Trophoblast cell (in vitro differentiated cells and primary cell): ENCODE measurements at regions not wholly inside any gene's neighbourhood (a gene's known extent, or its start where the extent isn't known, plus 50 kb on each side); places are given as distances from the start of the nearest gene placed in this dataset.

Source experiments
- DNase-seq, 2 donors: peaks; one replicate each; pipeline ENCODE4 v3.0.0-alpha.2; 2016
- H2AFZ ChIP-seq: 2 replicates; pipeline ENCODE4 v1.6.1; 2013; ENCODE audit warnings: low read length, moderate library complexity, mild to moderate bottlenecking; ENCODE audit not compliant: insufficient read depth, poor library complexity
- H2AK5ac ChIP-seq: 2 replicates; pipeline ENCODE4 v1.6.1; 2013; ENCODE audit warnings: mild to moderate bottlenecking, low read length
- H2BK120ac ChIP-seq: 2 replicates; pipeline ENCODE4 v1.6.1; 2013; ENCODE audit warnings: low read length, mild to moderate bottlenecking, moderate library complexity; ENCODE audit not compliant: insufficient read depth, poor library complexity
- H2BK12ac ChIP-seq: 2 replicates; pipeline ENCODE4 v1.6.1; 2013; ENCODE audit warnings: mild to moderate bottlenecking, low read length, moderate library complexity
- H2BK5ac ChIP-seq: 2 replicates; pipeline ENCODE4 v1.6.1; 2013; ENCODE audit warnings: low read length, low read depth, moderate library complexity, mild to moderate bottlenecking; ENCODE audit not compliant: poor library complexity
- H3K14ac ChIP-seq: 2 replicates; pipeline ENCODE4 v1.6.1; 2013; ENCODE audit warnings: mild to moderate bottlenecking, low read length
- H3K18ac ChIP-seq: 2 replicates; pipeline ENCODE4 v1.6.1; 2013; ENCODE audit warnings: mild to moderate bottlenecking, low read length
- H3K23ac ChIP-seq: 2 replicates; pipeline ENCODE4 v1.6.1; 2013; ENCODE audit warnings: low read length
- H3K27ac ChIP-seq: 2 replicates; pipeline ENCODE4 v1.5.1; 2013; ENCODE audit warnings: low read depth, mild to moderate bottlenecking, inconsistent platforms, low read length, moderate library complexity
- H3K27me3 ChIP-seq: 2 replicates; pipeline ENCODE4 v1.6.1; 2013; ENCODE audit warnings: inconsistent platforms, mild to moderate bottlenecking, low read length, moderate library complexity; ENCODE audit not compliant: insufficient read depth
- H3K36me3 ChIP-seq, 2 experiments: 1 replicate in 1 of 2; 2 replicates in 1 of 2; pipeline ENCODE4 v1.6.1; 2013; ENCODE audit warnings: low read length in 2 of 2, mild to moderate bottlenecking in 2 of 2, moderate library complexity in 1 of 2; ENCODE audit not compliant: insufficient read depth in 2 of 2, control insufficient read depth in 1 of 2
- H3K4ac ChIP-seq: 2 replicates; pipeline ENCODE4 v1.6.1; 2013; ENCODE audit warnings: low read depth, mild to moderate bottlenecking, low read length, moderate library complexity
- H3K4me1 ChIP-seq, 2 experiments: 1 replicate in 1 of 2; 2 replicates in 1 of 2; pipeline ENCODE4 v1.6.1; 2013; ENCODE audit warnings: low read length in 2 of 2, mild to moderate bottlenecking in 2 of 2, moderate library complexity in 1 of 2; ENCODE audit not compliant: insufficient read depth in 2 of 2, control insufficient read depth in 1 of 2
- H3K4me2 ChIP-seq: 2 replicates; pipeline ENCODE4 v1.6.1; 2013; ENCODE audit warnings: inconsistent platforms, mild to moderate bottlenecking, low read length, moderate library complexity
- H3K4me3 ChIP-seq: 2 replicates; pipeline ENCODE4 v1.5.1; 2013; ENCODE audit warnings: mild to moderate bottlenecking, low read depth, low read length, inconsistent platforms
- H3K79me1 ChIP-seq: one replicate; pipeline ENCODE4 v1.6.1; 2013; ENCODE audit warnings: low read length
- H3K79me2 ChIP-seq: 2 replicates; pipeline ENCODE4 v1.6.1; 2013; ENCODE audit warnings: low read length, mild to moderate bottlenecking; ENCODE audit not compliant: control insufficient read depth, insufficient read depth, poor library complexity
- H3K9ac ChIP-seq: 2 replicates; pipeline ENCODE4 v1.6.1; 2013; ENCODE audit warnings: mild to moderate bottlenecking, low read length
- H3K9me3 ChIP-seq: 2 replicates; pipeline ENCODE4 v1.6.1; 2013; ENCODE audit warnings: low read depth, mild to moderate bottlenecking, control low read depth, inconsistent platforms, low read length; ENCODE audit not compliant: insufficient read depth
- H4K12ac ChIP-seq: 2 replicates; pipeline ENCODE4 v1.6.1; 2013; ENCODE audit warnings: low read depth, mild to moderate bottlenecking, low read length, moderate library complexity
- H4K8ac ChIP-seq: 2 replicates; pipeline ENCODE4 v1.6.1; 2013; ENCODE audit warnings: low read depth, mild to moderate bottlenecking, low read length, moderate library complexity
- H4K91ac ChIP-seq: one replicate; pipeline ENCODE4 v1.6.1; 2013; ENCODE audit warnings: low read depth, mild to moderate bottlenecking, low read length, moderate library complexity
- WGBS: extraction: QIAGEN DNeasy Blood & Tissue Kit; methylation state at CpG from one replicate; pipeline ENCODE4 v1.1.7; 2013; ENCODE audit warnings: missing lambda C conversion rate; ENCODE audit not compliant: insufficient read length, insufficient coverage; ENCODE audit errors: extremely low coverage; 5-methylcytosine and 5-hydroxymethylcytosine counted together

- WGBS = no CpG with 5 or more reads among the region's 2 CpGs
- H3K79me1 ChIP-seq = no peaks in the 10 kb centered on the region
These were observed 382.0 kb downstream of the LNPK start for GRCh38 chr2:175620106-175620505.

GRCh38 chr2:175619179-175620045 lies 382.7 kb downstream of the LNPK start:
- no CpG with 5 or more reads among the region's 2 CpGs for WGBS
- Histone ChIP-seq H3K4me2 (no peak overlapping the region), H3K4ac (no peak overlapping the region), H2BK5ac (no peak overlapping the region), H3K79me2 (no peaks in the 10 kb centered on the region), H4K91ac (no peak overlapping the region), H2BK12ac (no peak overlapping the region), H3K4me3 (no peak overlapping the region), H4K12ac (no peak overlapping the region), H4K8ac (no peak overlapping the region), H3K9ac (no peak overlapping the region), H3K14ac (no peak overlapping the region), H3K36me3 (no peaks in the 10 kb centered on the region), H3K27ac (no peak overlapping the region), H3K4me1 (no peaks in the 10 kb centered on the region), H3K9me3 (no peaks in the 10 kb centered on the region), H3K18ac (no peak overlapping the region), H2BK120ac (no peak overlapping the region), H3K23ac (no peak overlapping the region), H3K27me3 (no peaks in the 10 kb centered on the region), H2AK5ac (no peak overlapping the region), H3K79me1 (no peaks in the 10 kb centered on the region), H2AFZ (no peak overlapping the region)
- DNase-seq = no peak

More at GRCh38 chr2:175620106-175620505, 382.0 kb downstream of the LNPK start:
- Histone ChIP-seq H3K27me3 (no peaks in the 10 kb centered on the region), H2BK5ac (no peak overlapping the region), H3K9me3 (no peaks in the 10 kb centered on the region), H3K4ac (no peak overlapping the region), H3K4me3 (no peak overlapping the region), H3K36me3 (no peaks in the 10 kb centered on the region), H3K18ac (no peak overlapping the region), H3K9ac (no peak overlapping the region), H3K4me2 (no peak overlapping the region), H3K79me2 (no peaks in the 10 kb centered on the region), H4K12ac (no peak overlapping the region), H4K91ac (no peak overlapping the region), H4K8ac (no peak overlapping the region), H2BK12ac (no peak overlapping the region), H2BK120ac (no peak overlapping the region), H2AFZ (no peak overlapping the region), H3K27ac (no peak overlapping the region), H3K23ac (no peak overlapping the region), H3K14ac (no peak overlapping the region), H3K4me1 (no peaks in the 10 kb centered on the region), H2AK5ac (no peak overlapping the region)
- no peak for DNase-seq

- Histone ChIP-seq H3K27ac (no peak overlapping the region), H4K91ac (no peak overlapping the region), H2BK12ac (no peak overlapping the region), H4K8ac (no peak overlapping the region), H3K14ac (no peak overlapping the region), H2AFZ (no peak overlapping the region), H4K12ac (no peak overlapping the region), H3K4me2 (no peak overlapping the region), H3K9ac (no peak overlapping the region), H3K36me3 (no peaks in the 10 kb centered on the region), H2BK120ac (no peak overlapping the region), H3K79me2 (no peaks in the 10 kb centered on the region), H3K9me3 (no peaks in the 10 kb centered on the region), H3K23ac (no peak overlapping the region), H3K4me3 (no peak overlapping the region), H3K4me1 (no peaks in the 10 kb centered on the region), H3K4ac (no peak overlapping the region), H2AK5ac (no peak overlapping the region), H3K27me3 (no peaks in the 10 kb centered on the region), H3K18ac (no peak overlapping the region), H3K79me1 (no peaks in the 10 kb centered on the region), H2BK5ac (no peak overlapping the region)
- DNase-seq = no peak
- WGBS = no CpG with 5 or more reads among the region's 6 CpGs
These were observed 389.8 kb downstream of the LNPK start for GRCh38 chr2:175612280-175612679.

- Histone ChIP-seq H3K79me2 (no peaks in the 10 kb centered on the region), H4K12ac (no peak overlapping the region), H3K36me3 (no peaks in the 10 kb centered on the region), H3K18ac (no peak overlapping the region), H4K8ac (no peak overlapping the region), H2BK5ac (no peak overlapping the region), H3K4me2 (no peak overlapping the region), H3K4ac (no peak overlapping the region), H3K4me1 (peaks cover 2 to 3% of the 10 kb centered on the region in 2 experiments), H2BK120ac (no peak overlapping the region), H2AK5ac (no peak overlapping the region), H2BK12ac (no peak overlapping the region), H4K91ac (no peak overlapping the region), H3K9me3 (no peaks in the 10 kb centered on the region), H3K27ac (no peak overlapping the region), H3K4me3 (no peak overlapping the region), H3K14ac (no peak overlapping the region), H3K9ac (no peak overlapping the region), H2AFZ (no peak overlapping the region), H3K79me1 (no peaks in the 10 kb centered on the region), H3K27me3 (no peaks in the 10 kb centered on the region), H3K23ac (no peak overlapping the region)
- no peak for DNase-seq
- no CpG with 5 or more reads among the region's 12 CpGs for WGBS
These were observed 395.8 kb downstream of the LNPK start for GRCh38 chr2:175606010-175606841.
